HEK293 (cell line): ENCODE measurements at regions not wholly inside any gene's neighbourhood (a gene's known extent, or its start where the extent isn't known, plus 50 kb on each side); places are given as distances from the start of the nearest gene placed in this dataset.

Experiments
- GLIS2 ChIP-seq: fragments of 450-650 bp; formaldehyde crosslinking; IDR thresholded peaks from 2 replicates; pipeline ENCODE4 v1.5.1; 2016; ENCODE audit warnings: missing biosample characterization, missing genetic modification characterization
- ZNF155 ChIP-seq: fragments of 450-650 bp; formaldehyde crosslinking; IDR thresholded peaks from 2 replicates; pipeline ENCODE4 v1.5.1; 2016; ENCODE audit warnings: missing biosample characterization, missing genetic modification characterization
- TF ChIP-seq, protein P1 (sequence below): fragments of 450-650 bp; formaldehyde crosslinking; IDR thresholded peaks from 2 replicates; pipeline ENCODE4 v1.5.1; 2017; ENCODE audit warnings: missing biosample characterization, missing genetic modification characterization
- TF ChIP-seq, protein P2 (sequence below): fragments of 450-650 bp; formaldehyde crosslinking; IDR thresholded peaks from 2 replicates; pipeline ENCODE4 v1.5.1; 2016; ENCODE audit warnings: missing biosample characterization, missing genetic modification characterization, low read depth

DNA sequence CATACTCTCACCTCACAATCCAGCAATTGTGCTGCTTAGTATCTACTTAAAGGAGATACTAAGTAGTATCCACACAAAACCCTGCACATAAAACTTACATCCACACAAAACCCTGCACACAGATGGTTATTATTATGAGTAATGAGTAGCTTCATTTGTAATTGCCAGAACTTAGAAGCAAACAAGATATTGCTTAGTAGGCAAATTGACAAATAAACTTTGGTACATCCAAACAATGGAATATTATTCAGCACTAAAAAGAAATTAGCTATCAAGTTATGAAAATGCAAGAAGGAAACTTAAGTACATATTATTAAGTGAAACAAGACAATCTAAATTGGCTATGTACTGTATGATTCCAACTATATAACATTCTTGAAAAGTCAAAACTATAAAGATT is 80.6 kb downstream of the NPY2R start (continued):
- TF ChIP-seq, protein P1, sequence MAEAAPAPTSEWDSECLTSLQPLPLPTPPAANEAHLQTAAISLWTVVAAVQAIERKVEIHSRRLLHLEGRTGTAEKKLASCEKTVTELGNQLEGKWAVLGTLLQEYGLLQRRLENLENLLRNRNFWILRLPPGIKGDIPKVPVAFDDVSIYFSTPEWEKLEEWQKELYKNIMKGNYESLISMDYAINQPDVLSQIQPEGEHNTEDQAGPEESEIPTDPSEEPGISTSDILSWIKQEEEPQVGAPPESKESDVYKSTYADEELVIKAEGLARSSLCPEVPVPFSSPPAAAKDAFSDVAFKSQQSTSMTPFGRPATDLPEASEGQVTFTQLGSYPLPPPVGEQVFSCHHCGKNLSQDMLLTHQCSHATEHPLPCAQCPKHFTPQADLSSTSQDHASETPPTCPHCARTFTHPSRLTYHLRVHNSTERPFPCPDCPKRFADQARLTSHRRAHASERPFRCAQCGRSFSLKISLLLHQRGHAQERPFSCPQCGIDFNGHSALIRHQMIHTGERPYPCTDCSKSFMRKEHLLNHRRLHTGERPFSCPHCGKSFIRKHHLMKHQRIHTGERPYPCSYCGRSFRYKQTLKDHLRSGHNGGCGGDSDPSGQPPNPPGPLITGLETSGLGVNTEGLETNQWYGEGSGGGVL, result no peak
- no peak for TF ChIP-seq GLIS2 (tag by site-specific recombination)
- TF ChIP-seq ZNF155 (tag by site-specific recombination), result no peak
- TF ChIP-seq, protein P2, sequence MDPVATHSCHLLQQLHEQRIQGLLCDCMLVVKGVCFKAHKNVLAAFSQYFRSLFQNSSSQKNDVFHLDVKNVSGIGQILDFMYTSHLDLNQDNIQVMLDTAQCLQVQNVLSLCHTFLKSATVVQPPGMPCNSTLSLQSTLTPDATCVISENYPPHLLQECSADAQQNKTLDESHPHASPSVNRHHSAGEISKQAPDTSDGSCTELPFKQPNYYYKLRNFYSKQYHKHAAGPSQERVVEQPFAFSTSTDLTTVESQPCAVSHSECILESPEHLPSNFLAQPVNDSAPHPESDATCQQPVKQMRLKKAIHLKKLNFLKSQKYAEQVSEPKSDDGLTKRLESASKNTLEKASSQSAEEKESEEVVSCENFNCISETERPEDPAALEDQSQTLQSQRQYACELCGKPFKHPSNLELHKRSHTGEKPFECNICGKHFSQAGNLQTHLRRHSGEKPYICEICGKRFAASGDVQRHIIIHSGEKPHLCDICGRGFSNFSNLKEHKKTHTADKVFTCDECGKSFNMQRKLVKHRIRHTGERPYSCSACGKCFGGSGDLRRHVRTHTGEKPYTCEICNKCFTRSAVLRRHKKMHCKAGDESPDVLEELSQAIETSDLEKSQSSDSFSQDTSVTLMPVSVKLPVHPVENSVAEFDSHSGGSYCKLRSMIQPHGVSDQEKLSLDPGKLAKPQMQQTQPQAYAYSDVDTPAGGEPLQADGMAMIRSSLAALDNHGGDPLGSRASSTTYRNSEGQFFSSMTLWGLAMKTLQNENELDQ, result no peak
- TF ChIP-seq, all 188 proteins: peak for 0
